HG02763 (cell line): ENCODE measurements at regions not wholly inside any gene's neighbourhood (a gene's known extent, or its start where the extent isn't known, plus 50 kb on each side); places are given as distances from the start of the nearest gene placed in this dataset.
"Not testable (repeated sequence)": the region's sequence is repeated elsewhere in the genome, so short reads cannot be mapped to it uniquely, and the experiment has no call there.

Source experiments
- ATAC-seq: cut with Tn5 transposase; IDR thresholded peaks from one replicate; pipeline ENCODE4 v1.9.1; 2021; ENCODE audit warnings: mild to moderate bottlenecking, moderate library complexity; ENCODE audit not compliant: unreplicated experiment

- no peak for ATAC-seq
Measured at GRCh38 chrX:68953331-68953730, 124.5 kb downstream of the EFNB1 start.

GRCh38 chrX:68951942-68952619 is 123.3 kb downstream of the EFNB1 start:
- not testable (repeated sequence) for ATAC-seq

- ATAC-seq = no peak
Measured at GRCh38 chrX:68950937-68951336, 122.1 kb downstream of the EFNB1 start.

- ATAC-seq = no peak
Measured at GRCh38 chrX:68947882-68948605, 119.2 kb downstream of the EFNB1 start.

DNA sequence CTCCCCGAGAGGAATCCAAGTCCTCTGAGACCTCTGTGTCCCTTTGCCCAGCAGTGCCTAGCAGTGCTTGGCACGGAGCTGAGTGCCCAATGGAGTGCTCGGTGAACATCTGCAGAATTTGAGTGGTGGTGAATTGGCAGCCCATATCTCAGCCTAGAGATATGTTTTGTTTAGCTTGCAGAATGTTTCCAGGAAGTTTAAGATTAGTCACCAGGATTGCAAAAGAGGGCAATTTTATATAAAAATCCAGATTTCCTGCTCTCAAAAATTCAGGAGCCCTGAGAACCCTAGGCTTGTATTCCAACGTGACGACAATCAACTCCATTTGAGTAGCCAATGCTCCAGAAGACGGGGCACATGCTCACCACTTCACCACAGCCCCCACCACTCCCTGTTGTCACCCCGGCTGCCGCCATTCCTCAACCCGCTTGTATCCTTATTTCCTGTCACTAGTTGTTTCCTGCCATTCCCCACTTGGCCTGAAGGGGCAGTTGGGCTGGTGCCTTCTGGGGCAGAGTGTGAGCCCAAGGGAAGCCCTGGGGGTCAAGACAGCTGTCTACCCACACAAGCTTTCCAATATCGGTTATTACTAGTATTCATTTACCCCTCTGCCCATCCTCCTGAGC is 116.9 kb downstream of the EFNB1 start:
- ATAC-seq = no peak

DNA sequence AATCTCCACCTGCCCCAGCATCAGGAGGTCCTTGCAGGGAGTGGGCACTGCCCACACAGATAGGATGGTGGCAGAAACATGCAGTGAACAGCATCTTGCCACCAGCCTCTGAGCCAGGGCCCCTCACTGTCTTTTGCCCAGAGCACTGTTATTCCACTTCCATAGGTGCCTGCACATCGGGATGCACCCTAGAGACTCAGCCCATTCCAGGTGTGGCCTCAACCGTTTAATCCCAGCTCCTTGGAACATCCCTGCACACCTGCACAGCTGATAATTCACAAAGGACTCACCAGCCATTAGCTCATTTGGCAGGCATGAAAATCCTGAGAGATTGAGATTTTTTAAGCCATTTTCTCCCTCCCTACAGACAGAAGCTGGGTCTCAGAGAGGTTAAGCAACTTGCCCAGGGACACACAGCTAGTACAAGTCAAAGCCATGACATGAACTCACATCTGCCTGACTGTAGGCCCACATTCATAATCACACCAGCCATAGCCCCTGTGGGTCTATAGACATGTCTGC is 116.3 kb downstream of the EFNB1 start:
- ATAC-seq = no peak

- ATAC-seq = no peak
Measured at GRCh38 chrX:68944211-68944610, 115.4 kb downstream of the EFNB1 start.

GRCh38 chrX:68942840-68943239 is 114.0 kb downstream of the EFNB1 start:
- ATAC-seq = no peak

DNA sequence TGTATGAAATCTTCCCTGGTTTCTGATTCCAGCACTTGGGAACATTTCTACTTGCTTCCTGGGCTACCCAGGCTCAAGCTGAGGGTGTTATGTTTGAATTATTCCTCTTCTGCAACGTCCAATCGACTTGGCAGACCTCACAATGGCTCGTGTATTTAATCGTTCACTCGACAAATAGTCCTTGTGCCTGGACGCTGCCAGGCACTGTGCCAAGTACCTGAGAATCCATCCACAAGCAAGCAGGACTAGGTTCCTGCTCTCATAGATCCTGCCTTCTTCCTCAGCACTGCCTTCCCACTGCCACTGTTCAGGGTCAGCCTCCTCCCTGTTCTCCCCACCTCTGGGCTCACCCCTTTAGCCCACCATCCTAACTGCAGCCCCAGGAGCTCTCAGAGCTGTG is 113.3 kb downstream of the EFNB1 start:
- ATAC-seq = no peak

- ATAC-seq = no peak
Measured at GRCh38 chrX:68941385-68941952, 112.6 kb downstream of the EFNB1 start.

- no peak for ATAC-seq
Measured at GRCh38 chrX:68940601-68941000, 111.8 kb downstream of the EFNB1 start.

DNA sequence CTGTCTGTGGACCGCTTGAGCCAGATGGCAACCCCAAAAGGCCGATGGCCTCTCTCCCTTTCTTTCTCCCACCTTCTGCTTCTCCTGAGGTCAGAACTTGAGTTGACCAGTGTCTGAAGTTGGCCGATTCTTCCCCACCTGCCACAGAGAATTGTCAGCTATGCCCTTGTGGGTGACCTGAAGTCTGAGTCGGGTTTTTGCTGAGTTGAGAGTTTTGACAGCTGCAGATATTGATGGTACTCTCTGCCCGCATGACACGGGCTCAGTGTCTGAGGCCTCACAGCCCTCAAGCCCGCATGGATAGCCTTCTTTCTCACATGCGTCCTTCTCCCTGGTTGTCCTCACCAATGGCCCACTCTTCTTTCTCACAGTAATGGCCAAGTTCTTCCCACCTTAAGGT is 111.0 kb downstream of the EFNB1 start:
- no peak for ATAC-seq

- ATAC-seq = no peak
Measured at GRCh38 chrX:68938244-68939004, 109.6 kb downstream of the EFNB1 start.

DNA sequence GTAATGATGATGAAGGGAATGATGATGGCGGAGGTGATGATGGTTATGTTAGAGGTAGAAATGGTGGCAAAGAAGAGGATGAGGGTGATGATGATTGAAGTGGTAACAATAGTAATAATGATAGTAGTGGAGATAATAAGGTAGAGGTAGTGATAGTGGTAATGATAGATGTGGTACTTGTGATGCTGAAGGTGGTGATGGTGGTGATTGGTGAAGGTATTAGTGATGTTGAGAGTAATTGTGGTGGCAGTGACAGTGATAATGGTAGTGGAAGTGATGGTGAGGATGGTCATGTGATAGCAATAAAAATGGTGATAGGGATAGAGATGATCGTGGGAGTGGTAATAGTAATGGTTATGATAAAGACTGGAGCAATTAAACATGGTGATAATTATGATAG is 108.8 kb downstream of the EFNB1 start:
- no peak for ATAC-seq

GRCh38 chrX:68936608-68937007 is 107.8 kb downstream of the EFNB1 start:
- ATAC-seq = no peak

GRCh38 chrX:68936126-68936525 is 107.3 kb downstream of the EFNB1 start:
- ATAC-seq = no peak

GRCh38 chrX:68935362-68935761 is 106.5 kb downstream of the EFNB1 start:
- no peak for ATAC-seq

DNA sequence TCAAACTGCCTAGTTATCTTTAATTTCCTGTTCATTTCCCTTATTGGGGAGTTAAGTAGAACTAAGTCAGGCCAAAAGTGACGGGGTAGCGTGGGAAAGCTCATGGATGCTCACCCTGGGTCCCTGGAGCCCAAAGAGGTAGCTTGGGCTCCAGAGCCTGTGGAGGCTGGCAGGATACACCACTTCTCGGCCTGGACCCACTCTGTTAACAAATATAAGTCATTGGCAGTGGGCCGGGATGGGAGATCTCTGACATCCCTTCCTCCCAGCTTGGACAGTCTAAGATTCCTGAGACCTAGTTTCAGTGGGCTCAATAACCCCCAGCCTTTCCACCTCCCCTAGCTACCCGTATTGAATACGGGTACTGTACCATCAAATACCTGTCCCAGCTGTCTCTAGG is 106.1 kb downstream of the EFNB1 start:
- ATAC-seq = no peak

- ATAC-seq = no peak
Measured at GRCh38 chrX:68934421-68934820, 105.6 kb downstream of the EFNB1 start.

- ATAC-seq = no peak
Measured at GRCh38 chrX:68932611-68933010, 103.8 kb downstream of the EFNB1 start.

- ATAC-seq = no peak
Measured at GRCh38 chrX:68931345-68931744, 102.5 kb downstream of the EFNB1 start.
